ENCODE measurements at regions not wholly inside any gene's neighbourhood (a gene's known extent, or its start where the extent isn't known, plus 50 kb on each side); places are given as distances from the start of the nearest gene placed in this dataset.
"Not testable (repeated sequence)": the region's sequence is repeated elsewhere in the genome, so short reads cannot be mapped to it uniquely, and the experiment has no call there.

- no peak for DNase-seq (ENCODE audit: low read depth)
These were observed 91.0 kb upstream of the PRR23C start for GRCh38 chr3:139135657-139136056.

- no peak for DNase-seq (ENCODE audit: low read depth)
These were observed 91.9 kb upstream of the PRR23C start for GRCh38 chr3:139136469-139137202.

- no peak for DNase-seq (ENCODE audit: low read depth)
These were observed 95.9 kb upstream of the PRR23C start for GRCh38 chr3:139140553-139140952.

GRCh38 chr3:139145980-139146379, 101.3 kb upstream of the PRR23C start:
- DNase-seq (ENCODE audit: low read depth), result not testable (repeated sequence)

DNA sequence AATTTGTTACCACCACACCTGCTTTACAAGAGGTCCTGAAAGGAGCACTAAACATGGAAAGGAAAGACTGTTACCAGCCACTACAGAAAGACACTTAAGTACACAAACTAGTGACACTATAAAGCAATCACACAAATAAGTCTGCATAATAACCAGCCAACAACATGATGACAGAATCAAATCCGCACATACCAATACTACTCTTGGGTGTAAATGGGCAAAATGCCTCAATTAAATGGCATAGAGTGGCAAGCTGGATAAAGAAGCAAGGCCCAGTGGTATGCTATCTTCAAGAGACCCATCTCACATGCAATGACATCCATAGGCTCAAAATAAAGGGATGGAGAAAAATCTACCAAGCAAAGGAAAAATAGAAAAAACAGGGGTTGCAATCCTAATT, 106.8 kb upstream of the PRR23C start:
- no peak for DNase-seq (ENCODE audit: low read depth)

DNA sequence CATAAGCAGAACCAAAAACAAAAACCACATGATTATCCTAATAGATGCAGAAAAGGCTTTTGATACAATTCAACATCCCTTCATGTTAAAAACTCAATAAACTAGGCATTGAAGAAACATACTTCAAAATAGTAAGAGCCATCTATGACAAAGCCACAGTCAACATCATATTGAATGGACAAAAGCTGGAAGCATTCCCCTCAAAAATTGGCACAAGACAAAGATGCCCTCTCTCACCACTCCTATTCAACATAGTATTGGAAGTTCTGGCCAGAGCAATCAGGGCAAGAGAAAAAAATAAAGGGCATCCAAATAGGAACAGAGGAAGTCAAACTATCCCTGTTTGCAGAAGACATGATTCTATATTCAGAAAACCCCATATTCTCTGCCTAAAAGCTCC, 108.7 kb upstream of the PRR23C start:
- DNase-seq (ENCODE audit: low read depth), result not testable (repeated sequence)

DNA sequence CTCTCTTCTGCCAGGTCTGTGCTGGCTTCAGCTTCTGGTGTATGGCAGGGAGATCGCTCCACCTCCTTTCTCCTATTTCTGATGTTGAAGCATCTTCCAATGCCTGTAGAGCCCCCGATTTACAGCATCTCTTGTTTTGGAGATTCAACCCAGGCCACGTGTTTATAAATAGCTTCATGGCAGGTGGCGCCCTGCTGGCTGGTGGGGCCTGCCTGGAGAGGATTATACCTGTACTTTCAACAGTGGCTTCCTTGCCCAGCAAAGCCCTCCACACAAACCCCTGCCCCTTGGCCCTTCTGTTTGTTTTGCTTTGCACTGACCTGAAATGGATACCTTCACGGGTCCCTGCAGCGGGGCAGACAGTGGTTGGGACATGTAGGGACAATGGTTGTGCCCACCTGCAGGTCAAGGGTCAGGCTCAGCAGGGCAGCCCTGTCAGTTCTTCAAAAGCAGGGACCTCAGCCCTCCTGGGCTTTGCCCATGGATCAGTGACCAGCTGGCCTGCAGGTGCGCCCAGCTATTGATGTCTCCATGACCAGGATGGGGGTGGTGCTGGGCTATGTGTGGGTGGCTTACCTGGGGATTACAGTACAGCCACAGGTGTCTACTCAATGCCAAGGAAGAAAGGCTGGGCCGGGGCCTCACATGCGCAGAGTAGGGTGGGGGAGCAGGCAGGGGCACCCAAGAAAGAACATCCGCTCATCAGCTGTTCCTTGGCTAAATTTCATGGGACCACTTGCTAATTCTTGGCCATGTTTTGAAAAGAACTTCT, 112.7 kb upstream of the PRR23C start:
- no peak for DNase-seq (ENCODE audit: low read depth)

GRCh38 chr3:139159356-139159755, 114.7 kb upstream of the PRR23C start:
- DNase-seq (ENCODE audit: low read depth), result no peak

DNA sequence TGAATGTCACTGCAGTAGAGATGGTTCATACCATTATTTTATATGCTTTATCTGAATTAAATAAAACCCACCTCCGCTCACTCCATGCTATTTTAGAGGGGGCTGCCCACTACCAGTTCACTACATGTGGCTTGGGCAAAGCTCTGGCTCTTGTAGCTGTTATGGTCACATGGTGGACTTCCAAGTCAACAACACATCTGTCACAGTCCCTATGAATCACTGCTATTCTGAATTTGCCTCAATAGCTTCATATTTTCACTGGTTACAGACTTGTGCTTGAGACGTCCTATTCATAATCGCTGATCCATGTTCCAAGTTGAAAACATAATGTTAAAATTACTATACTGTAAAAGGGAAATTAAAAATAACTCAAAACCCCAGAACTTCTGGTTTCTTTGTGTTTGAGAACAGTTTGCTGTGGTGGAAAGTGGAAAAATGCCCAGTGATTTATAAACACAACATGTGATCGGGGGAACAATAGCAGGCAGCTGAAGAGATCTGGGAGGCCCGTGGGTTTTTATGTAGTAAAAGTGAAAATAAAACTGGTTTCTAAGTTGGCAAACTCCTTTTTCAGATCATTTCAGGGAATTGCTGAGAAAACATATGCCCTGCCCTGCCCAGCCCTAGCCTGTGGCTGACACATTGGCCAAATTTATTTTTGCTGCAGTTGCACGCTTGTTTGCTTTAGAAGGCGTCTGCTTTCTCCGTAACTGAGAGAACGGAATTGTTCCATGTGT, 128.8 kb upstream of the PRR23C start:
- DNase-seq (ENCODE audit: low read depth), result peak; percentile 1

DNA sequence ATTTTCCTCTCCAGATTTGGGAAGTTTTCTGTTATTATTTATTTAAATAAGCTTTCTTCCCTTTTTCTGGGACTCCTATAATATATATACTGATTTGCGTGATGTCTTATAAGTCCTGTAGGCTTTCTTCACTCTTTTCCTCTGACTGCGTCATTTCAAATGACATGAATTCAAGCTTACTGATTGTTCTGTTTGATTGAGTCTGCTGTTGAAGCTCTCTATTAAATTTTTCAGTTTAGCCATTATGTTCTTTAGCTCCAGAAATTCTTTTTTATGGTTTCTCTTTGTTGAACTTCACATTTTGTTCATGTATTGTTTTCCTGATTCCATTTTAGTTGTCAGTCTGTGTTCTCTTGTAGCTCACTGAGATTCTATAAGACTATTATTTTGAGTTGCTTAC, 135.8 kb upstream of the PRR23C start:
- no peak for DNase-seq (ENCODE audit: low read depth)

DNA sequence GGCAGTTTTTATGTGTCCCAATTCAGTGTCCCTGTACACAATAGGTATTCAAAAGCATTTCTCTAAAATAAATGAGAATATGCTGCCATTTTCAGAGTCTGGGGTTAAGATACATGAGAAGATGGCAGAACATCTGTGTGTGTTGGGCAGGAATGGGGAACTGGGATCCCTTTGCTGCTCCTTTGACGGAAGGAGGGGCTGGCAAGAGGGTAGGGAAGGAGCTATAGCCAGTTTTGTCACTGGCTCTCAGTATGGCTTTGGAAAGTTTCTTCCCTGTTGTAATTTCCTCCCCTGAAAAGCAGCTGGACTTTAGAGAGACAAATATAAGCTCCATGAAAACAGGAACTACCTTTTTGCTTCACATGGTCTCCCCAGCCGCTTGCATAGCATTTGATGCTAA, 137.5 kb upstream of the PRR23C start:
- no peak for DNase-seq (ENCODE audit: low read depth)

- no peak for DNase-seq (ENCODE audit: low read depth)
These were observed 137.9 kb upstream of the PRR23C start for GRCh38 chr3:139182598-139182997.

- DNase-seq (ENCODE audit: low read depth), result no peak
These were observed 140.8 kb upstream of the PRR23C start for GRCh38 chr3:139185527-139185926.

DNA sequence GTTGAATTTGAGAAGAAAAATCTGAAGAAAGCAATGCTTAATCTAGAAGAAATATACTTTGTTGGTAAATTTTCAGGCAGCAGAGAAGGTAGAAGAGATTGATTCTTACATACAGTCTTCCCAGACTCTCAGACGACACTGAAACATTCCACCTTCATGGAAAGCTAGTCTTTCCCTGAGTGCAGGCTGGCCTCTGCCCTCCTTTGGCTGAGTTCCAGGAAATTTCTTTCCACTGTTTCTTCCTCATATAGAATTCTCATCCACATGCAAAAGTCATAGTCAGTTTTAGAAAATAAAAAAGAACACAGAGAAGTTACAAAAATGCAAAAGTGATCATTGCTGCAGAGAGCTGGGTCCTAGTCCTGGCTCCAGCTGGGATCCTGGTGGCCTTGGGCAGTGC, 142.5 kb upstream of the PRR23C start:
- DNase-seq (ENCODE audit: low read depth), result no peak

DNA sequence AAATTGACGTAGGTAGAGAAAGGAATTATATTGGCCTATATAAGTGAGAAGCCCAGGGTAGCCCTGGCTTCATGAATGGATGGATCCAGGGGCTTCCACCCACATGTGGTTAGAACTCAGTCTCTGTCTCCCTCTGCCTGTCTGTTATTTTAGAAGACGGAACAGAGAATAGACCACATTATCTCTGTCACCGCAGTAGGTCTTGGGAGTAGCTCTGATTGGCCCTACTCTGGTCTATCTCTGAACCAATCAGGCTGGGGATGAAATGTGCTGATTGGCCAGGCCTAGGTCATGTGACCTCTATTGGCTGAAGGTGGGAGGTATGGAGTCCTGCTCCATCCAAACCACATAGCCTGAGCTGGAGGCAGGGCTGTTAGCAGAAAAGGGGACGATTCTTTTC, 143.0 kb upstream of the PRR23C start:
- no peak for DNase-seq (ENCODE audit: low read depth)

GRCh38 chr3:139189943-139190342, 145.3 kb upstream of the PRR23C start:
- DNase-seq (ENCODE audit: low read depth), result no peak

DNA sequence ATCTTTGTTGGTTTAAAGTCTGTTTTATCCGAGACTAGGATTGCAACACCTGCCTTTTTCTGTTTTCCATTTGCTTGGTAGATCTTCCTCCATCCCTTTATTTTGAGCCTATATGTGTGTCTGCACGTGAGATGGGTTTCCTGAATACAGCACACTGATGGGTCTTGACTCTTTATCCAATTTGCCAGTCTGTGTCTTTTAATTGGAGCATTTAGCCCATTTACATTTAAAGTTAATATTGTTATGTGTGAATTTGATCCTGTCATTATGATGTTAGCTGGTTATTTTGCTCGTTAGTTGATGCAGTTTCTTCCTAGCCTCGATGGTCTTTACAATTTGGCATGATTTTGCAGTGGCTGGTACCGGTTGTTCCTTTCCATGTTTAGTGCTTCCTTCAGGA, 149.4 kb upstream of the MRPS22 start:
- DNase-seq (ENCODE audit: low read depth), result not testable (repeated sequence)

DNA sequence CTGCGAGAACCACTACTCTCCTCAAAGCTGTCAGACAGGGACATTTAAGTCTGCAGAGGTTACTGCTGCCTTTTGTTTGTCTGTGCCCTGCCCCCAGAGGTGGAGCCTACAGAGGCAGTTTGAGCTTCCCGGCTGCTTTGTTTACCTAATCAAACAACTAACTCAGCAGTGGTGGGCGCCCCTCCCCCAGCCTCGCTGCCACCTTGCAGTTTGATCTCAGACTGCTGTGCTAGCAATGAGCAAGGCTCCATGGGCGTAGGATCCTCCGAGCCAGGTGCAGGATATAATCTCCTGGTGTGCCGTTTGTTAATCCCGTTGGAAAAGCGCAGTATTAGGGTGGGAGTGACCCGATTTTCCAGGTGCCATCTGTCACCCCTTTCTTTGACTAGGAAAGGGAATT, 147.7 kb upstream of the MRPS22 start:
- DNase-seq (ENCODE audit: low read depth), result not testable (repeated sequence)

GRCh38 chr3:139197251-139197650, 146.6 kb upstream of the MRPS22 start:
- no peak for DNase-seq (ENCODE audit: low read depth)

- no peak for DNase-seq (ENCODE audit: low read depth)
These were observed 145.6 kb upstream of the MRPS22 start for GRCh38 chr3:139198186-139198585.

- DNase-seq (ENCODE audit: low read depth), result no peak
These were observed 144.9 kb upstream of the MRPS22 start for GRCh38 chr3:139198929-139199328.

GRCh38 chr3:139199421-139200010, 144.3 kb upstream of the MRPS22 start:
- no peak for DNase-seq (ENCODE audit: low read depth)

Data from non-pigmented ciliary epithelial cell (primary cell).